22Rv1 (cell line): ENCODE measurements at regions not wholly inside any gene's neighbourhood (a gene's known extent, or its start where the extent isn't known, plus 50 kb on each side); places are given as distances from the start of the nearest gene placed in this dataset.

Source experiments
- CTCF ChIP-seq: fragments of 450-650 bp; IDR thresholded peaks from 2 replicates; pipeline ENCODE4 v1.5.1; 2017; ENCODE audit warnings: mild to moderate bottlenecking
- ZFX ChIP-seq: fragments of 450-650 bp; IDR thresholded peaks from 2 replicates; pipeline ENCODE4 v1.6.1; 2017; ENCODE audit warnings: antibody characterized with exemption, borderline replicate concordance

- TF ChIP-seq CTCF (no peak), ZFX (no peak)
Measured at GRCh38 chr21:14646893-14647292, 100.8 kb upstream of the SAMSN1 start.
